Type B pancreatic cell (in vitro differentiated cells): ENCODE measurements at regions not wholly inside any gene's neighbourhood (a gene's known extent, or its start where the extent isn't known, plus 50 kb on each side); places are given as distances from the start of the nearest gene placed in this dataset.

Experiments
- DNase-seq: peaks from one replicate; pipeline ENCODE4 v3.0.0; 2021; ENCODE audit warnings: mixed read lengths; ENCODE audit not compliant: unreplicated experiment; ENCODE audit errors: extremely low spot score
- H3K27ac Mint-ChIP-seq: 2 replicates; pipeline ENCODE4 v1.8.0; 2021; ENCODE audit warnings: mild to moderate bottlenecking, mixed read lengths
- H3K27me3 Mint-ChIP-seq: 2 replicates; pipeline ENCODE4 v1.8.0; 2021; ENCODE audit warnings: mixed read lengths
- H3K36me3 Mint-ChIP-seq: 2 replicates; pipeline ENCODE4 v1.8.0; 2021; ENCODE audit warnings: mixed read lengths
- H3K4me1 Mint-ChIP-seq: one replicate; pipeline ENCODE4 v1.8.0; 2021; ENCODE audit warnings: mixed read lengths; ENCODE audit not compliant: unreplicated experiment
- H3K4me3 Mint-ChIP-seq: 2 replicates; pipeline ENCODE4 v1.8.0; 2021; ENCODE audit warnings: mild to moderate bottlenecking, mixed read lengths
- H3K9me3 Mint-ChIP-seq: 2 replicates; pipeline ENCODE4 v1.8.0; 2021; ENCODE audit warnings: mixed read lengths
- TF ChIP-seq, protein P1 (sequence below): fragments of 200-600 bp; sonication (generic); conservative IDR thresholded peaks from 2 replicates; pipeline ENCODE4 v1.5.0; 2021; ENCODE audit warnings: antibody characterized with exemption, mild to moderate bottlenecking

DNA sequence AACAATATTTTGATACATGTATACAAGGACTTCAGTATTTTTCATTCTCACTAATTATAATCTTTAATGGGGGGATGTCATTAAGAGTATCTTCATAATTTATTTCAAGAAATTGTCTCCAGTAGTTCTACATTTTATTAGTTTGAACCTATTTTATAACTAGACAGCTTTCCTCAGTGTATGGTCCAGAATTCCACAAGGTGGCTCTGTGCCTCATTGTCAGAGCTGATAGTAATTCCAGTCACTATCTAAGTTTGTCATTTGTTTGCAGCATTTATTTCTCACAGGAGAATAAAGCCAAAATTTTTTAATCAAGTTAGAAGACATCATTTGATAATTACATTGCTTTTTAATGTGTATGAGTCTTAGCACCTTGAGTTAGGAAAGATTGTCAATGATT lies 1633.0 kb upstream of the PCDH20 start:
- no peaks in the 10 kb centered on the region for H3K36me3 Mint-ChIP-seq
- no peak for DNase-seq
- H3K4me1 Mint-ChIP-seq: no peaks in the 10 kb centered on the region
- H3K9me3 Mint-ChIP-seq: no peaks in the 10 kb centered on the region
- H3K4me3 Mint-ChIP-seq: no peak overlapping the region
- no peak overlapping the region for H3K27ac Mint-ChIP-seq
- no peaks in the 10 kb centered on the region for H3K27me3 Mint-ChIP-seq
- TF ChIP-seq, protein P1, sequence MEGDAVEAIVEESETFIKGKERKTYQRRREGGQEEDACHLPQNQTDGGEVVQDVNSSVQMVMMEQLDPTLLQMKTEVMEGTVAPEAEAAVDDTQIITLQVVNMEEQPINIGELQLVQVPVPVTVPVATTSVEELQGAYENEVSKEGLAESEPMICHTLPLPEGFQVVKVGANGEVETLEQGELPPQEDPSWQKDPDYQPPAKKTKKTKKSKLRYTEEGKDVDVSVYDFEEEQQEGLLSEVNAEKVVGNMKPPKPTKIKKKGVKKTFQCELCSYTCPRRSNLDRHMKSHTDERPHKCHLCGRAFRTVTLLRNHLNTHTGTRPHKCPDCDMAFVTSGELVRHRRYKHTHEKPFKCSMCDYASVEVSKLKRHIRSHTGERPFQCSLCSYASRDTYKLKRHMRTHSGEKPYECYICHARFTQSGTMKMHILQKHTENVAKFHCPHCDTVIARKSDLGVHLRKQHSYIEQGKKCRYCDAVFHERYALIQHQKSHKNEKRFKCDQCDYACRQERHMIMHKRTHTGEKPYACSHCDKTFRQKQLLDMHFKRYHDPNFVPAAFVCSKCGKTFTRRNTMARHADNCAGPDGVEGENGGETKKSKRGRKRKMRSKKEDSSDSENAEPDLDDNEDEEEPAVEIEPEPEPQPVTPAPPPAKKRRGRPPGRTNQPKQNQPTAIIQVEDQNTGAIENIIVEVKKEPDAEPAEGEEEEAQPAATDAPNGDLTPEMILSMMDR: peak; percentile 55

DNA sequence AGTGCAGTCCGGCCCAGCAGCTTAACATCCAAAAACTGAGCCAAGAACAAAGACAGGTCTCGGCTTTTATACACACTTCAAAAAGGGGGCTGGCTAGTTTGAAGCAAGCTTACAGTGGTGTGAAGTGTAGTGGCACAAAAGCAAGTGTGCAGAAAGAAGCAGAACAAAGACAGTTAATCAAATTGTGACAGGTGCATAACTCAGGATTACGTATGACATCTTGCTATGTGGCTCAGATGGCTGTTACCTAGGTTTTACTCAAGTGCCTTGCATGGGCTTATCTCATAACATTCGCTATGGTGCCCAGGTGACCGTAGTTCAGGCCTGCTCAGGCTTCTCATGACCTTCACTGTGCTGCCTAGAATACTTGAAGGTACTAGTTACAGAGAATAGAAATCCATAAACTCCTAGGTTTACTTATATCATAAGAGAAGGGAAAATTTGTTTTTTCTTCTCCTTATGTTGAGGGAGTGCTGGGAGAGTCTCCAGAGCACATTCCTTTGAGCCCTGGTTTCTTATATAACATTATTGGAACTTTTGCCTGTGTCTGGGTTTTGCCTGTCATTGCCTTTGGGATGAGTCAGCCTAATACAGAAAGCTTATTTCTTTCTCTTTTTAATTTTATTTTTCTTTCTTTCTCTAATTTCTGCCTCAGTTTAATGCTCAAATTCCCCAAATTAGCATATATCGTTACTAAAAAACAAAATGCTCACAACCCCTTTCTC lies 1629.1 kb upstream of the PCDH20 start:
- H3K27ac Mint-ChIP-seq: peak overlapping the region; percentile 46
- H3K27me3 Mint-ChIP-seq: no peaks in the 10 kb centered on the region
- DNase-seq: no peak
- no peaks in the 10 kb centered on the region for H3K9me3 Mint-ChIP-seq
- H3K4me1 Mint-ChIP-seq: no peaks in the 10 kb centered on the region
- no peaks in the 10 kb centered on the region for H3K36me3 Mint-ChIP-seq
- no peak overlapping the region for H3K4me3 Mint-ChIP-seq
- TF ChIP-seq, protein P1: no peak

DNA sequence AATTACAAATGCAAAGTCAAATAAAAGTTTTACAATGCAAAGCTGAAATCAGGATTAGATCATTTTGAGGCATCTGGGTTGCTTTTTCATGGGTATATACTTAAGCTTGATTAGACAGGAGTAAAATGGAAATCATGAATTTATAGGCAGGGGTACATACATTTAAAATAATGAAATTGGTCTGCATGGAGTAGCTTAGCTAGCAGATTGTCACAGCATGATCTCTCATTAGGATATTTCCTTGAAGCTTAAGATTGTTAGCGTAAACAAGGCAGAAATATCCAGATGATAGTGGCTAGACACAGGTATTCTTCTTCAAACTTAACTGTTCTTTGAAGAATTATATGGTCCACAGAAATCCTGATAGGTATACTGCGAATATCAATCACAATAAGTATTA lies 1627.0 kb upstream of the PCDH20 start:
- no peaks in the 10 kb centered on the region for H3K36me3 Mint-ChIP-seq
- no peak for DNase-seq
- no peaks in the 10 kb centered on the region for H3K9me3 Mint-ChIP-seq
- no peaks in the 10 kb centered on the region for H3K4me1 Mint-ChIP-seq
- no peak overlapping the region for H3K27ac Mint-ChIP-seq
- no peak overlapping the region for H3K4me3 Mint-ChIP-seq
- no peaks in the 10 kb centered on the region for H3K27me3 Mint-ChIP-seq
- TF ChIP-seq, protein P1: no peak

DNA sequence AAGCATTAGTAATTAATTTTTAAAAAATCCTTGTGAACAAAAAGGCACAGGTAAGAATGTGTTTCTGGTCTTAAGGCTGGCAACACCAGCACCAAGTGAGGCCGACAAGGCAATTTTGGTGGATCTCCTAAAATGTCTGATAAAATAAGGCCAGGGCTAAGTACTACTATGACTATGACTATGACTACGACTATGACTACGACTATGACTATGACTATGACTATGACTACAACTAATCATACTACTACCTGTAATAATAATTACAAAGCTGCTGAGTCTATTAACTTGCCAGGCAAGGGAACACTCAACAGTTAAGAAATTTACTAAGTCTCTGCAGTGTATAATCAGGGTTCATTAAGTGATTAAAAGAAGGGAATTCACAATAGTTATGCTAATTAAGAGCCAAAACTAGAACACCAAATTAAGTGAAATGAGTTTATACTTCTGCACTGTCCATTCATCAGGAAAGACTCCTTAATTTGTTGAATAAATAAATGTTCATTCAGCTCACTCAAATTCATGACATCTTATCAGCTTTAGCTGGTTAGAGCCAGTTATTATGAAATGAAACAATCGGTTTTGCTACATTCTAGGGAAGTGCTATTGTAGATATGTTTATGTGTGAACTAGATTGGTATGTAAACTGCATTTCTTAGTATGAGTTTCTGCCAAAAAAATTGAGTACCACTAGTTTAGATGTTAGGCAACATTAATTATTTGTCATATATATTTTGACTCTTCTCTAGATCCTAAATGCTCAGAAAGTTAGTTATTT lies 1626.2 kb upstream of the PCDH20 start:
- Mint-ChIP-seq H3K27me3 (no peaks in the 10 kb centered on the region), H3K9me3 (no peaks in the 10 kb centered on the region), H3K4me1 (no peaks in the 10 kb centered on the region), H3K36me3 (no peaks in the 10 kb centered on the region), H3K27ac (no peak overlapping the region), H3K4me3 (no peak overlapping the region)
- TF ChIP-seq, protein P1: no peak
- no peak for DNase-seq

DNA sequence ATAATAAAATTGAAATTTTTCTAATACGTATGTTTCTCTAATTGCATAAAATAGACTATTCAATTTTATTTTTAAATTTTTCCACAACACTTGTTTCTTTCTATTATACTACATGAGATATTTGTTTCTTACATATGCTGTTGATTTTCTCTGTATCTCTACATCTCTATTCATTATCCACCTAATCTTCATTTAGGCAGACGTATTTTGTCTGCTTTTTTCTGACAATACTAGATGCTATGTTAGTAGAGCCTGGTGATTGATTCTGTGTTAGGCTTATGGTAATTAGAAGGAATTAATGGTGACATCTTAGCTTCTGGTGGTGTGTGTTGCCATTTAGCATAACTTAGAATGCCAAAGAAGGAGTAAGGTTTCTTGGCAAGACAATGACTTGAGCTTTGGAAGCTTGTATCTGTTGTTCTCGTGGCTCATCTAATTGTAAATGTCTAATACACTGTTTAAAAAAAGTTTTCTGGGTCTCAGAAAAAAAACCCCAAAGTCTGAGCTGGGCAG lies 1610.7 kb upstream of the PCDH20 start:
- peaks cover 15% of the 10 kb centered on the region for H3K4me1 Mint-ChIP-seq
- TF ChIP-seq, protein P1: no peak
- H3K4me3 Mint-ChIP-seq: no peak overlapping the region
- H3K9me3 Mint-ChIP-seq: peaks cover 3% of the 10 kb centered on the region
- H3K27me3 Mint-ChIP-seq: no peaks in the 10 kb centered on the region
- H3K36me3 Mint-ChIP-seq: no peaks in the 10 kb centered on the region
- no peak for DNase-seq
- no peak overlapping the region for H3K27ac Mint-ChIP-seq
